IgD-negative memory B cell (primary cell): ENCODE measurements at regions not wholly inside any gene's neighbourhood (a gene's known extent, or its start where the extent isn't known, plus 50 kb on each side); places are given as distances from the start of the nearest gene placed in this dataset.

ENCODE experiments used
- H3K27ac Mint-ChIP-seq, 3 donors: one replicate each; pipeline ENCODE4 v1.8.0; 2020 to 2022; ENCODE audit warnings: mild to moderate bottlenecking in 3 of 3, mixed read lengths in 3 of 3, moderate library complexity in 1 of 3
- H3K27me3 Mint-ChIP-seq: one replicate; pipeline ENCODE4 v1.8.0; 2021; ENCODE audit warnings: mixed read lengths
- H3K36me3 Mint-ChIP-seq: one replicate; pipeline ENCODE4 v1.8.0; 2020; ENCODE audit warnings: mild to moderate bottlenecking, mixed read lengths
- H3K4me1 Mint-ChIP-seq, 3 donors: one replicate each; pipeline ENCODE4 v1.8.0; 2020 to 2022; ENCODE audit warnings: mixed read lengths in 3 of 3, mild to moderate bottlenecking in 1 of 3
- H3K4me3 Mint-ChIP-seq, 4 donors: one replicate each; pipeline ENCODE4 v1.8.0; 2020 to 2022; ENCODE audit warnings: mild to moderate bottlenecking in 4 of 4, mixed read lengths in 4 of 4, moderate library complexity in 3 of 4
- H3K9me3 Mint-ChIP-seq, 3 donors: one replicate each; pipeline ENCODE4 v1.8.0; 2020 to 2021; ENCODE audit warnings: mixed read lengths in 3 of 3, mild to moderate bottlenecking in 1 of 3

DNA sequence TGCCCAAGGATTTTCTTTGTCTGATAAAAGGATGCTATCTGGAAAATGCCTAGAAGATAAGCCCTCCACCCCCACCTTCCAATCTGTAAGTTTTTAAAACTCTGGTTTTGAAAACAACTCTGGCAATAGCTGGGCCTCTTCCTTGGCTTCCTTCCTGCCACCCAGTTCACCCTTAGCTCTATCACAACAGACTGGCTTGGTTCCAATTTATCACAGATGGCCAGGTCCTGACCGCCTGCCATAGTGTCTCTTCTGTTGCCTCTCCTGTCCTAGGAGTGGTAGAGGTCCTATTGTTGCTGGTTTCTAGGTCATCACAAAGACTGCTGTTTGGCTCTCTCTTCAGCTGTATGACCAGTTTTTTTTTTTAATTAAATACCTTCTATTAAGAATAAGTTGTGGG lies 1727.9 kb upstream of the SLC39A10 start:
- H3K4me3 Mint-ChIP-seq, result no peak overlapping the region
- no peak overlapping the region for H3K27ac Mint-ChIP-seq
- H3K36me3 Mint-ChIP-seq, result no peaks in the 10 kb centered on the region
- H3K9me3 Mint-ChIP-seq, result no peaks in the 10 kb centered on the region
- no peaks in the 10 kb centered on the region for H3K27me3 Mint-ChIP-seq
- no peaks in the 10 kb centered on the region for H3K4me1 Mint-ChIP-seq

DNA sequence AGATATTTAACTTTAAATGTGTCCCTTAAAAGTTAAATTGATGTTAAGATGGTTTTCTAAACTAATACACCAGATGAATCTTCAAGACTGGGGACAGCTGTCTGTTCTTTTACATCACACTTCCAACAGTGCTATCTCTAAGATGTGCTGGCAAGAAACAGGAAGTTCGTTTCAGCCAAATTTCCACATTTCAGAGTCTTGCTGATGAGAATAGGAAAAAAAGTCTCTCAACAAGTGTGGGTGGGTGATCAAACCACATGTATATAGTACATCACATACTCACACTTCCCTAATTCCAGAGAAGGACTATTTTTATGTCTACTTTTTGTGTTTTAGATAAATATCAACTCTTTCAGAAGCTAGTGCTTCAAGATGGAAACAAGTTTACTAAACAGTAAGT lies 1712.8 kb upstream of the TMEFF2 start:
- H3K36me3 Mint-ChIP-seq, result no peaks in the 10 kb centered on the region
- no peaks in the 10 kb centered on the region for H3K27me3 Mint-ChIP-seq
- no peaks in the 10 kb centered on the region for H3K4me1 Mint-ChIP-seq
- no peaks in the 10 kb centered on the region for H3K9me3 Mint-ChIP-seq
- H3K27ac Mint-ChIP-seq, result no peak overlapping the region
- no peak overlapping the region for H3K4me3 Mint-ChIP-seq

DNA sequence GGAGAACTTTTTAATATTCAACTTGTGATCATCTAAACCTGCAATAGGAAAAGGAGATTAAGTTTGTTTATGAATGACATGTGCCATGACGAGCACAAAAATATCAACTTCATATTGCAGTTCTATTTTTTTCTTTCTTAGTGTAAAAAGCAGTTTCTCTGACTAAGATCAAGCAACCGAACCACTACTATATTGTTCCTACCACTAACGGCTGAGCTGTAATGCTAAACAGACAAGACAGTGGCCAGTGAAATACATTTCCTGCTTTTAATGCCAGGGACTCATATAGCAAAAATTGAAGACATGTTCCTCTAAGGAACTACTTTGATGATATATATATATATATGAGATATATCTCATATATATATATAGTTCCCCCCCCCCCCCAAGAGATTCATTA lies 1705.6 kb upstream of the TMEFF2 start:
- no peaks in the 10 kb centered on the region for H3K9me3 Mint-ChIP-seq
- H3K4me3 Mint-ChIP-seq, result no peak overlapping the region
- H3K27me3 Mint-ChIP-seq, result no peaks in the 10 kb centered on the region
- H3K27ac Mint-ChIP-seq, result no peak overlapping the region
- no peaks in the 10 kb centered on the region for H3K36me3 Mint-ChIP-seq
- peaks cover 0 to under 1% (median 0%) of the 10 kb centered on the region in 3 donors for H3K4me1 Mint-ChIP-seq

- Mint-ChIP-seq H3K27me3 (no peaks in the 10 kb centered on the region), H3K9me3 (peaks cover 0 to under 1% (median 0%) of the 10 kb centered on the region in 3 donors), H3K4me3 (no peak overlapping the region), H3K27ac (peak overlapping the region in 1 of 3 donors; percentile 64), H3K4me1 (peaks cover 0 to 3% (median 0%) of the 10 kb centered on the region in 3 donors), H3K36me3 (no peaks in the 10 kb centered on the region)
Measured at GRCh38 chr2:193895226-193895625, 1700.5 kb upstream of the TMEFF2 start.

- H3K4me3 Mint-ChIP-seq, result no peak overlapping the region
- peaks cover 0 to 2% (median 0%) of the 10 kb centered on the region in 3 donors for H3K9me3 Mint-ChIP-seq
- no peaks in the 10 kb centered on the region for H3K36me3 Mint-ChIP-seq
- no peaks in the 10 kb centered on the region for H3K27me3 Mint-ChIP-seq
- H3K4me1 Mint-ChIP-seq, result peaks cover 0 to 3% (median 0%) of the 10 kb centered on the region in 3 donors
- H3K27ac Mint-ChIP-seq, result no peak overlapping the region
Measured at GRCh38 chr2:193894081-193894480, 1699.3 kb upstream of the TMEFF2 start.

DNA sequence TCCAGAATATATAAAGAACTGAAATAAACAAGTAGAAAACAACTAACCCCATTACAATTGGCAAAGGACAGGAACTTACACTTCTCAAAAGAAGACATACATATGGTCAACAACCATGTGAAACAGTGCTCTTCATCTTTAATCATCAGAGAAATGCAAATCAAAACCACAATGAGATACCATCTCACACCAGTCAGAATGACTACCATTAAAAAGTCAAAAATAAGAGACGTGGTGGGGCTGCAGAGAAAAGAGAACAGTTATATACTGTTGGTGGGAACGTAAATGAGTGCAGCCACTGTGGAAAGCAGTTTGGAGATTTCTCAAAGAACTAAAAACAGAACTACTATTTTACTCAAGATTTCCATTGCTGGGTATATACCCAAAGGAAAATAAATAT lies 1696.3 kb upstream of the TMEFF2 start:
- Mint-ChIP-seq H3K27me3 (no peaks in the 10 kb centered on the region), H3K9me3 (peaks cover 0 to 2% (median 0%) of the 10 kb centered on the region in 3 donors), H3K36me3 (no peaks in the 10 kb centered on the region), H3K4me1 (peaks cover 0 to 3% (median 0%) of the 10 kb centered on the region in 3 donors), H3K27ac (no peak overlapping the region), H3K4me3 (no peak overlapping the region)

DNA sequence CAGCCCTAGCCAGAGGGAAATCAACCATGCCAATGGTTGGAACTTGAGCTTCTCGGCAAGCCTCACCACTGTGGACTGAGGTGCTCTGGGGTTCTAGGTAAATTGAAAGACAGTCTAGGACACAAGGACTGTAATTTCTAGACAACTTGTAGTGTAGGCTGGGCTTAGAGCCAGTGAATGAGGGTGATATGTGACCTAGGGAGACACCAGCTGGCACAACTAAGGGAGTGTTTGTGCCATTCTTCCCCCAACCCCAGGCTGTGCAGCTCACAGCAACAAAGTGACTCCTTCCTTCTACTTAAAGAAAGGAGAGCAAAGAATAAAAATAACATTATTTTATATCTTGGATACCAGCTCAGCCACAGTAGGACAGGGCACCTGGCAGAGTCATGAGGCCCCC lies 1690.7 kb upstream of the TMEFF2 start:
- no peaks in the 10 kb centered on the region for H3K36me3 Mint-ChIP-seq
- no peaks in the 10 kb centered on the region for H3K27me3 Mint-ChIP-seq
- H3K27ac Mint-ChIP-seq, result no peak overlapping the region
- H3K9me3 Mint-ChIP-seq, result peaks cover 2 to 14% (median 5%) of the 10 kb centered on the region in 3 donors
- H3K4me1 Mint-ChIP-seq, result no peaks in the 10 kb centered on the region
- no peak overlapping the region for H3K4me3 Mint-ChIP-seq

DNA sequence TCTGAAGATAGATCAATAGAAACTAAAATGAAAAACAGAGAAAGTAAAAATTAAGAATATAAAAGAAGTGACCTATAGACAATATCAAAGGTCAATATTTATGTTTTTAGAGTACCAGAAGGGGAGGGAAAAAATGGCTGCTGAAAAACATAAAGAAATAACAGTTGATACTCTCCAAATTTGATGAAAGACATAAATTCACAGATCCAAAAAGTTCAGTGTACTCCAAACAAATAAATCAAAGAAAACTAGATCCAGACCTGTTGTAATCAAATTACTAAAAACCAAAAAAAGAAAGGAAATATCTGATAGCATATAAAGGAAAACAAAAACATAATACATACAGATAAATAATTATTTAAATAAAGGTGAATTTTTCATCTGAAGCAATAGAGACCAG lies 1689.1 kb upstream of the TMEFF2 start:
- no peaks in the 10 kb centered on the region for H3K27me3 Mint-ChIP-seq
- no peak overlapping the region for H3K27ac Mint-ChIP-seq
- H3K9me3 Mint-ChIP-seq, result peaks cover 0 to 14% (median 5%) of the 10 kb centered on the region in 3 donors
- H3K4me3 Mint-ChIP-seq, result no peak overlapping the region
- H3K36me3 Mint-ChIP-seq, result no peaks in the 10 kb centered on the region
- H3K4me1 Mint-ChIP-seq, result no peaks in the 10 kb centered on the region

DNA sequence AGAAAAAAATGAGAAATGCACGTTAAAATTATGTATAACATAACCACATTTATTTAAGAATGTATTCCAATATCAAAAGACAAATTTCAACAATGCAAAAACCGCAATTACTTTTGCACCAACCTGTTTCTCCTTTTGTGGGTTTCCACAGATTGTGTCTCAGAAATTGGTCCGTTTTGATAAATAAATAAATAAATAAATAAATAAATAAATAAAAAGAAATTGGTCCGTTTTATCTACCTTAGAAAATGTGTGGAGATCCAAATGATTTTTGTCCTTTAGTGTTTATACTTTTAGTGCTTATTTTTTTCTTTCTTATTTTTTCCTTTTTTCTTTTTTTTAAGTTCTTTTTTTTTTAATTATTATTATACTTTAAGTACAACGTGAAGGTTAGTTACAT lies 1682.2 kb upstream of the TMEFF2 start:
- Mint-ChIP-seq H3K27me3 (no peaks in the 10 kb centered on the region), H3K27ac (no peak overlapping the region), H3K4me3 (no peak overlapping the region), H3K4me1 (no peaks in the 10 kb centered on the region), H3K9me3 (peaks cover 5 to 6% (median 6%) of the 10 kb centered on the region in 3 donors), H3K36me3 (no peaks in the 10 kb centered on the region)

- no peaks in the 10 kb centered on the region for H3K27me3 Mint-ChIP-seq
- H3K4me1 Mint-ChIP-seq, result no peaks in the 10 kb centered on the region
- H3K4me3 Mint-ChIP-seq, result no peak overlapping the region
- no peaks in the 10 kb centered on the region for H3K36me3 Mint-ChIP-seq
- H3K9me3 Mint-ChIP-seq, result peaks cover 0 to 4% (median 3%) of the 10 kb centered on the region in 3 donors
- H3K27ac Mint-ChIP-seq, result no peak overlapping the region
Measured at GRCh38 chr2:193869564-193869963, 1674.8 kb upstream of the TMEFF2 start.

DNA sequence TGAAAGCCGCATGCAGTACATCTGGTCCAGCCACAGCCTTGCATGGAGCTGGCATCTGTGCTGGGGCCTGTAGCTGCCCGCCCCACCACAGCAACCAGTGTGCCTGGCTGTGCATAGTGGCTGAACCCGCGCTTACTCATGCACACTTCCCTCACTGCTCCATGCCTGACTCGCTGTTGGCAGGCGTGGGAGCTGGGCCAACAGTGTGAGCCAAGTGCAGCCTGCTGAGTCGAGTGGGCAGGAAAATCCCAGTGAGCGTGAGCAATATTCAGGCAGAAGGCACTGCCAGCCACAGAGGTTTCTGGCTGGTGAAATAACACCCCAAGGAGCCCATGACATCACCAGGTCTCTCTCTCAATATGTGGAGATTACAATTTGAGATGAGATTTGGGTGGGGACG lies 1674.1 kb upstream of the TMEFF2 start:
- H3K4me1 Mint-ChIP-seq, result no peaks in the 10 kb centered on the region
- no peaks in the 10 kb centered on the region for H3K36me3 Mint-ChIP-seq
- H3K27ac Mint-ChIP-seq, result no peak overlapping the region
- H3K9me3 Mint-ChIP-seq, result peaks cover 0 to 4% (median 3%) of the 10 kb centered on the region in 3 donors
- no peaks in the 10 kb centered on the region for H3K27me3 Mint-ChIP-seq
- H3K4me3 Mint-ChIP-seq, result no peak overlapping the region

DNA sequence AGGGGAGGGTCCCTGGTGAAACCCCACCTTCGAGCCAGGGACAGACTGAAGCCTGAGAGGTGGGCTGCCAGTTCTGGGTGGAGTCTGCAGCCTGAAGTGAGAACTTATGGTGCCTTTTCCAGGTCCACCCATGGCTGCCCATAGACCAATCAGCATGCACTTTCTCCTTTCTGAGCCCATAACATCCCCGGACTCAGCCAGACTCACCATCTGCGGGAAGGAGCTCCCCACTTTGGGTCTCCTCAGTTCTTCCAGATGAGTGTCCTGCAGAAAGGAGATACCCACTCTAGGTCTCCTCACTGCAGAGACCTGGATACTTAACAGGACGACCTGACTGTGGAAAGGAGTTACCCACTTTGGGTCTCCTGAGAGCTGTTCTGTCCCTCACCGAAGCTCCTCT lies 1673.4 kb upstream of the TMEFF2 start:
- Mint-ChIP-seq H3K36me3 (no peaks in the 10 kb centered on the region), H3K27ac (no peak overlapping the region), H3K4me1 (no peaks in the 10 kb centered on the region), H3K9me3 (peaks cover 0 to 3% (median 0%) of the 10 kb centered on the region in 3 donors), H3K27me3 (no peaks in the 10 kb centered on the region), H3K4me3 (no peak overlapping the region)

DNA sequence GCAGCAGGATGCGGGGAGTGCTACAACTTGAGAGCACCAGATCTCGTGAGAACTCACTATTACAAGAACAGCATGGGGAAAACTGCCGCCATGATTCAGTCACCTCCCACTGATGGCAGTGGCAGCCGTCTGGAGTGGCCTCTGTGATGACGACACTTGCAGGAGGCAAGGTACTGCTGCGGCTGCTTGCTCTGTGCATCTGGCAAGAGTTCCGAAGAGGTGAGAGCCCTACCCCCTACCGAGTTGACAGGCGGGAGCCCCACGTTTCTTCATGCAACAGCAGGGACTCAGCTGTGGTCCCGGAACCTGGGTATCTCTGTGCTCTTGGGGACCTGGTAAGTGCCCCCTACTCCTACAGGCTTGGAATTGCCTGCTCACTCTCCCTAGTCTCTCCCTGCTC lies 1672.7 kb upstream of the TMEFF2 start:
- no peak overlapping the region for H3K4me3 Mint-ChIP-seq

DNA sequence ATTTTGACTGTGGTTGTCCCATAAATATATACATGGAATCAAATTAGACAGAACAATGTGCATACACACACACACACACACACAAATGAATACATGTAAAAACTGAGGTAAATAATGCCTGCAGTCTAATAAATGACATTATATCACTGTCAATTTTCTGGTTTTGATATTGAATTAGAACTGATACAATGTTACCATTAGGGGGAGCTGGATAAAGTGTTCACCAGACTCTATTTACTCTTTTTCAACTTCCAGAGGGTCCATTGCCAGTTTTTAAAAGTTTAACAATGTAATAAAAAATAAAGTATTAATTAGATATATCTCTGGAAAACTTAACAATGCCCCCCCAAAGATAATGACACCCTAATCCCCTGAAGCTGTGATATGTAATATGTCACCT lies 1666.8 kb upstream of the TMEFF2 start:
- H3K27ac Mint-ChIP-seq, result no peak overlapping the region
- no peaks in the 10 kb centered on the region for H3K4me1 Mint-ChIP-seq
- H3K4me3 Mint-ChIP-seq, result no peak overlapping the region
- no peaks in the 10 kb centered on the region for H3K36me3 Mint-ChIP-seq
- H3K9me3 Mint-ChIP-seq, result no peaks in the 10 kb centered on the region
- H3K27me3 Mint-ChIP-seq, result no peaks in the 10 kb centered on the region

More for the DNA sequence above, 1672.7 kb upstream of the TMEFF2 start:
- peaks cover 0 to 3% (median 0%) of the 10 kb centered on the region in 3 donors for H3K9me3 Mint-ChIP-seq
- no peaks in the 10 kb centered on the region for H3K36me3 Mint-ChIP-seq
- H3K27me3 Mint-ChIP-seq, result no peaks in the 10 kb centered on the region
- H3K4me1 Mint-ChIP-seq, result no peaks in the 10 kb centered on the region
- no peak overlapping the region for H3K27ac Mint-ChIP-seq

- no peaks in the 10 kb centered on the region for H3K27me3 Mint-ChIP-seq
- H3K27ac Mint-ChIP-seq, result no peak overlapping the region
- no peaks in the 10 kb centered on the region for H3K4me1 Mint-ChIP-seq
- no peak overlapping the region for H3K4me3 Mint-ChIP-seq
- no peaks in the 10 kb centered on the region for H3K36me3 Mint-ChIP-seq
- H3K9me3 Mint-ChIP-seq, result peaks cover 0 to 2% (median 0%) of the 10 kb centered on the region in 3 donors
Measured at GRCh38 chr2:193847991-193848390, 1653.3 kb upstream of the TMEFF2 start.

- Mint-ChIP-seq H3K27ac (no peak overlapping the region), H3K36me3 (no peaks in the 10 kb centered on the region), H3K27me3 (no peaks in the 10 kb centered on the region), H3K4me1 (no peaks in the 10 kb centered on the region), H3K9me3 (peaks cover 0 to 2% (median 0%) of the 10 kb centered on the region in 3 donors), H3K4me3 (no peak overlapping the region)
Measured at GRCh38 chr2:193847130-193847529, 1652.4 kb upstream of the TMEFF2 start.

DNA sequence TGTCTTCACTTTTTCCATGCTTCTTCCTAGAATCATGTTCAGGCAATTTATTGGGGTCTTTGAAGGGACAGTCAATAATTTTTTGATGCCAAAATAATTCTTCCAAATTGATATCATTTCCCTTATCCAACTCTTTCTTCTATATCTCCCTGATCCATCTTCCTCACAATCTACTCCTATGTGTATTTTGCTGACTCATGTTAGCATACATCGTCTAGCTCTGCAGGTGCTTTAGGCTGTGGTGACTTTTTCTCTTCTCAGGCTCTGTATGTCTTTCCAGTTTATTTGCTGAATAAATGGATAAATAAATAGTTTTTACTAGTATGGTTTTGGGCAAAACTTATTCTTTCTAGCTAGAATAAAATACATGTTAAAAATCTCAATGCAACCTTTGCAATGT lies 1650.9 kb upstream of the TMEFF2 start:
- Mint-ChIP-seq H3K27me3 (no peaks in the 10 kb centered on the region), H3K4me3 (no peak overlapping the region), H3K4me1 (no peaks in the 10 kb centered on the region), H3K27ac (no peak overlapping the region), H3K9me3 (peaks cover 0 to 2% (median 0%) of the 10 kb centered on the region in 3 donors), H3K36me3 (no peaks in the 10 kb centered on the region)
